ENCODE measurements at regions not wholly inside any gene's neighbourhood (a gene's known extent, or its start where the extent isn't known, plus 50 kb on each side); places are given as distances from the start of the nearest gene placed in this dataset.

DNA sequence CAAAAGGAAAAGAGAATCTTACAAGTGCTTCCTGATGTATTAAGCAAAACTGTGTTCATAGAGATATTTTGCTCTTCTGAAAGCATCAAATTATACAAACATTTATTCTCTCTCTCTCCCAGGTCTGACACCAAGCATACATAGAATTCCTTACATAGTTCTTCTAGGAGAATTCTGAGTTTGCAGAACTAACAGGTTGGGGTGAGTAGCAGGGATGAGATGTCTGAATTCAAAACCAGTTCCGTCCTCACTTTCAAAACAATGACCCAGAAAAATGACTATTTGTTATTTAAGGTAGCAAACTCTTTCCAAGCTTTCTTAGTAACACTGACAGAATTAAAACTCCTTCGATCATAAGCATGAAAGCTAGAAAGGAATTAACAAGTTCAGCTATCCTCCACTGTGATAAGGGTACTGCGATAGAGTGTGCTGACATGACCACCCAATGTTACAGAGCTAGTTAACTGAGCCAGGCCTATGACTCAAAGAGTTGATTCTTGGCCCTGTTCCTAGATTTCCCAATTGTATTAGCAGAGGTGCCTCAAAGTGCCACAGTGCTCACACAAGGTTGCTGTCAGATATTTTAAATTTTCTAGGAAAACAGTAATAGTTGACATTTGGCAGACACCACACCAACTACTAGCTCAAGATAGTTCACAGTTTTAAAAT, 85.8 kb upstream of the SETBP1 start:
- no peak overlapping the region for H3K4me3 ChIP-seq

DNA sequence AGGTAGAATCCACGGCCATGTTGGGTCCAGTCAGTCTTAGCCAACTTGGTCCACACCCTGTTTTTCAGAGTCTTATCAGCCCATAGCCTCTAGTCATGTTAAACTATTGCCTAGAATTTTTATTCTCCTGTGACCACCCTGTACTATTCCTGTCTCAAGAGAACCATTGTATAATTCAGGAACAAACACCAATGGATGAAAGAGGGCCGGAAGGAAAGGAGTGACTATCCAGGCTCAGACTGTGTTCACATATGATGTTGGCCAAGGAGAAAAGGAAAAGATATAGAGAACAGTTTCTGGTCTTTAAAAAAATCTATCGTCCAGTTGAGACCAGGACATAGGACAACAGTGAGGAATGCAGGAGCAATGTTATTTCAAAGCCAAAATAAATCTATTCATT, 82.9 kb upstream of the SETBP1 start:
- peaks cover 17% of the 10 kb centered on the region for H3K4me1 ChIP-seq

More for the DNA sequence above, 85.8 kb upstream of the SETBP1 start:
- Histone ChIP-seq H3K27me3 (no peaks in the 10 kb centered on the region), H3K4me1 (peaks cover 22% of the 10 kb centered on the region), H3K9me3 (no peaks in the 10 kb centered on the region), H3K27ac (no peak overlapping the region), H3K36me3 (no peaks in the 10 kb centered on the region)
- TF ChIP-seq EP300 (IDR thresholded peaks at IDR 0.05) (no peak), POLR2A (IDR thresholded peaks at IDR 0.05) (no peak), POLR2AphosphoS5 (IDR thresholded peaks at IDR 0.05) (no peak)
- TF ChIP-seq, protein P1, sequence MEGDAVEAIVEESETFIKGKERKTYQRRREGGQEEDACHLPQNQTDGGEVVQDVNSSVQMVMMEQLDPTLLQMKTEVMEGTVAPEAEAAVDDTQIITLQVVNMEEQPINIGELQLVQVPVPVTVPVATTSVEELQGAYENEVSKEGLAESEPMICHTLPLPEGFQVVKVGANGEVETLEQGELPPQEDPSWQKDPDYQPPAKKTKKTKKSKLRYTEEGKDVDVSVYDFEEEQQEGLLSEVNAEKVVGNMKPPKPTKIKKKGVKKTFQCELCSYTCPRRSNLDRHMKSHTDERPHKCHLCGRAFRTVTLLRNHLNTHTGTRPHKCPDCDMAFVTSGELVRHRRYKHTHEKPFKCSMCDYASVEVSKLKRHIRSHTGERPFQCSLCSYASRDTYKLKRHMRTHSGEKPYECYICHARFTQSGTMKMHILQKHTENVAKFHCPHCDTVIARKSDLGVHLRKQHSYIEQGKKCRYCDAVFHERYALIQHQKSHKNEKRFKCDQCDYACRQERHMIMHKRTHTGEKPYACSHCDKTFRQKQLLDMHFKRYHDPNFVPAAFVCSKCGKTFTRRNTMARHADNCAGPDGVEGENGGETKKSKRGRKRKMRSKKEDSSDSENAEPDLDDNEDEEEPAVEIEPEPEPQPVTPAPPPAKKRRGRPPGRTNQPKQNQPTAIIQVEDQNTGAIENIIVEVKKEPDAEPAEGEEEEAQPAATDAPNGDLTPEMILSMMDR (IDR thresholded peaks at IDR 0.05), result no peak
- DNase-seq (ENCODE audit: low spot score in 2 of 2), result no peak
- WGBS, result 63% methylated on average over 3 of the region's 3 CpGs

DNA sequence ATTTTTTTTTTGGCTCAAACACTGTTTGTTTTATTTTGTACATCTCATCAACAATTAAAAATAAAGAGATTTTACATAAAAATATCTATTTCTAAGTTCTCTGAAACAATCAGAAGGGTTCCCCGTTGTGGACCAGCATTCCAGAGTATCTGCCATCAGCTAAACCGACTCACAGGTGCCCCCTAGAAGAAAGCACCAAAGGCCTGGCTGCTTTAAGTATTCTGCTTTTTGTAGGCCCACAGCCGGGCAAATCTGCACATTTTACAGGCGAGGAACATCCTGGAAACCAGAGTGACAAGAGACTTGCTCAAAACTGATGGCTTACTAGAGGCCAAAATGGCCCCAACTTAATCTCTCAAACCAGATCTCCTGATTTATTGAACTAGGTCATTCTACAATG, 82.2 kb upstream of the SETBP1 start:
- Histone ChIP-seq H3K4me1 (peaks cover 20% of the 10 kb centered on the region), H3K27me3 (no peaks in the 10 kb centered on the region), H3K36me3 (no peaks in the 10 kb centered on the region), H3K27ac (no peak overlapping the region), H3K9me3 (no peaks in the 10 kb centered on the region), H3K4me3 (no peak overlapping the region)
- TF ChIP-seq POLR2AphosphoS5 (IDR thresholded peaks at IDR 0.05), result no peak
- no peak for TF ChIP-seq EP300 (IDR thresholded peaks at IDR 0.05)
- TF ChIP-seq POLR2A (IDR thresholded peaks at IDR 0.05), result no peak
- TF ChIP-seq, protein P1 (IDR thresholded peaks at IDR 0.05), result no peak
- DNase-seq (ENCODE audit: low spot score in 2 of 2), result no peak
- WGBS, result 91% methylated on average over 4 of the region's 4 CpGs

More for the DNA sequence above, 82.9 kb upstream of the SETBP1 start:
- H3K9me3 ChIP-seq, result no peaks in the 10 kb centered on the region
- H3K36me3 ChIP-seq, result no peaks in the 10 kb centered on the region
- DNase-seq (ENCODE audit: low spot score in 2 of 2), result no peak
- 88% methylated on average over 3 of the region's 3 CpGs for WGBS
- TF ChIP-seq, protein P1 (IDR thresholded peaks at IDR 0.05), result no peak
- no peak for TF ChIP-seq EP300 (IDR thresholded peaks at IDR 0.05)
- no peak for TF ChIP-seq POLR2A (IDR thresholded peaks at IDR 0.05)
- TF ChIP-seq POLR2AphosphoS5 (IDR thresholded peaks at IDR 0.05), result no peak
- no peak overlapping the region for H3K27ac ChIP-seq
- no peaks in the 10 kb centered on the region for H3K27me3 ChIP-seq
- no peak overlapping the region for H3K4me3 ChIP-seq

DNA sequence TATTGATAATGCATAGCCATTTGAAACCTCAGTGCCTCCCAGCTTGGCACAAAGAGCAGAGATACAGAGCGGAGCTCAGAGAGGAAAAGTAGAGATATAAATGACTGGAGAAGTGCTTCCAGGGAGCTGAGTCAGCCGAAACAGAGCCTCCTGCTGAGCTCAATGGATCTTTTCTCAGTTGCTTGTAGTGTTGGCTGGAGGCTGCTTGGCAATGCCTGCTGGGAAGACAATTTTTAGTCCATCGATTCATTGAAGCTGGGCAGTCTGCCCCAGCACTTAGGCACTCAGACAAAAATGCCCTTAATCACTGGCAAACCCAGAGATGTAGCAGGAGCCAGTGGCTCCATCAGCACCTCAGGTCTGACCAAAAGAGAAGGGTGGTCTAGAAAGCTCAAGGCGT, 81.3 kb upstream of the SETBP1 start:
- Histone ChIP-seq H3K36me3 (no peaks in the 10 kb centered on the region), H3K4me1 (peaks cover 20% of the 10 kb centered on the region), H3K4me3 (no peak overlapping the region), H3K9me3 (no peaks in the 10 kb centered on the region), H3K27ac (no peak overlapping the region), H3K27me3 (no peaks in the 10 kb centered on the region)
- no peak for DNase-seq (ENCODE audit: low spot score in 2 of 2)
- WGBS, result 40% methylated on average over 4 of the region's 4 CpGs
- TF ChIP-seq POLR2AphosphoS5 (IDR thresholded peaks at IDR 0.05) (no peak), POLR2A (IDR thresholded peaks at IDR 0.05) (no peak)
- TF ChIP-seq, protein P1 (IDR thresholded peaks at IDR 0.05), result no peak

DNA sequence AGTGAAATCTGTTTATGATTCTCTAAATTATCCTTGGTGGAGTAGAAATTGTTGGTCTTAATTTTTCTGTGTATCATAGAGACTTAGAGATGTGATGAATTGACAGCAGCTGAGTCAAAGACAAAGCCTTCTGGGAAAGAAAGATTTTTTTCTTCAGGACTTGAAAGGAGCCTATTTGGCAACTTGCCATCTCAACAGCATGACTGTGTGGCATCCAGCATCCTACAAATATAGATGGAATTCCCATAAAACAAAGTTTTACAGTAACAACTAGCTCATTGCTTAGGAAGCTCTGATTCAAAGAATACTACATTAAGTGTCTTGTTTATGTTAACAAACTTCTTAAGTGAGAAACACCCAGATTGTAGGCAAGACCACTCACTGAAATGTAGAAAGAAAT, 79.2 kb upstream of the SETBP1 start:
- Histone ChIP-seq H3K4me3 (no peak overlapping the region), H3K27ac (no peak overlapping the region), H3K36me3 (no peaks in the 10 kb centered on the region), H3K27me3 (no peaks in the 10 kb centered on the region), H3K9me3 (no peaks in the 10 kb centered on the region), H3K4me1 (peaks cover 15% of the 10 kb centered on the region)
- no peak for DNase-seq (ENCODE audit: low spot score in 2 of 2)
- TF ChIP-seq POLR2A (IDR thresholded peaks at IDR 0.05) (no peak), EP300 (IDR thresholded peaks at IDR 0.05) (no peak), POLR2AphosphoS5 (IDR thresholded peaks at IDR 0.05) (no peak)
- TF ChIP-seq, protein P1 (IDR thresholded peaks at IDR 0.05), result no peak

Data from suprapubic skin (tissue), 4 donors.